ENCODE measurements at regions not wholly inside any gene's neighbourhood (a gene's known extent, or its start where the extent isn't known, plus 50 kb on each side); places are given as distances from the start of the nearest gene placed in this dataset.
"Not testable (repeated sequence)": the region's sequence is repeated elsewhere in the genome, so short reads cannot be mapped to it uniquely, and the experiment has no call there.

GRCh38 chr12:125824276-125824675 lies 759.0 kb downstream of the AACS start:
- no peak for DNase-seq

GRCh38 chr12:125835852-125836251 lies 770.6 kb downstream of the AACS start:
- DNase-seq, result no peak

GRCh38 chr12:125836647-125837046 lies 771.4 kb downstream of the AACS start:
- no peak for DNase-seq

GRCh38 chr12:125841332-125841731 lies 776.1 kb downstream of the AACS start:
- no peak for DNase-seq

GRCh38 chr12:125852116-125852515 lies 786.9 kb downstream of the AACS start:
- DNase-seq, result no peak

GRCh38 chr12:125852679-125853078 lies 787.4 kb downstream of the AACS start:
- DNase-seq, result no peak

- no peak for DNase-seq
Measured at GRCh38 chr12:125853670-125854069, 788.4 kb downstream of the AACS start.

- DNase-seq, result no peak
Measured at GRCh38 chr12:125856366-125856765, 791.1 kb downstream of the AACS start.

GRCh38 chr12:125856896-125857295 lies 791.7 kb downstream of the AACS start:
- DNase-seq, result no peak

- no peak for DNase-seq
Measured at GRCh38 chr12:125860672-125861288, 795.5 kb downstream of the AACS start.

GRCh38 chr12:125861299-125862281 lies 796.4 kb downstream of the AACS start:
- DNase-seq, result no peak

- not testable (repeated sequence) for DNase-seq
Measured at GRCh38 chr12:125865236-125865635, 800.0 kb downstream of the AACS start.

- no peak for DNase-seq
Measured at GRCh38 chr12:125871811-125872594, 806.8 kb downstream of the AACS start.

GRCh38 chr12:125873016-125873415 lies 807.8 kb downstream of the AACS start:
- DNase-seq, result no peak

GRCh38 chr12:125878483-125878882 lies 813.2 kb downstream of the AACS start:
- no peak for DNase-seq

GRCh38 chr12:125882141-125882540 lies 816.9 kb downstream of the AACS start:
- DNase-seq, result no peak

GRCh38 chr12:125888921-125889320 lies 823.7 kb downstream of the AACS start:
- DNase-seq, result no peak

GRCh38 chr12:125889742-125890141 lies 824.5 kb downstream of the AACS start:
- DNase-seq, result no peak

GRCh38 chr12:125890366-125890905 lies 825.2 kb downstream of the AACS start:
- DNase-seq, result no peak

GRCh38 chr12:125890971-125891370 lies 825.7 kb downstream of the AACS start:
- no peak for DNase-seq

GRCh38 chr12:125892276-125892675 lies 827.0 kb downstream of the AACS start:
- DNase-seq, result no peak

- no peak for DNase-seq
Measured at GRCh38 chr12:125902991-125903390, 837.8 kb downstream of the AACS start.

- DNase-seq, result no peak
Measured at GRCh38 chr12:125907351-125907750, 842.1 kb downstream of the AACS start.
